RWPE2 (cell line): ENCODE measurements at regions not wholly inside any gene's neighbourhood (a gene's known extent, or its start where the extent isn't known, plus 50 kb on each side); places are given as distances from the start of the nearest gene placed in this dataset.

ENCODE experiments used
- ATAC-seq: fragments of 200-7000 bp; cut with Tn5 transposase; 3 replicates; pipeline ENCODE4 v1.9.1; 2021; ENCODE audit warnings: low read depth
- DNase-seq: peaks from one replicate; pipeline ENCODE4 v3.0.0-alpha.2; 2020; ENCODE audit warnings: low spot score
- H3K27ac ChIP-seq: fragments of 450-650 bp; 2 replicates; pipeline ENCODE4 v1.5.1; 2017; ENCODE audit warnings: mild to moderate bottlenecking; ENCODE audit not compliant: poor library complexity, severe bottlenecking
- H3K27me3 ChIP-seq: fragments of 250-450 bp; sonication (Bioruptor Pico); 2 replicates; pipeline ENCODE4 v1.5.1; 2021; ENCODE audit warnings: mild to moderate bottlenecking, moderate library complexity; ENCODE audit not compliant: insufficient read depth, poor library complexity, severe bottlenecking
- H3K36me3 ChIP-seq: fragments of 250-450 bp; sonication (Bioruptor Pico); 2 replicates; pipeline ENCODE4 v1.5.1; 2020; ENCODE audit warnings: low read depth, mild to moderate bottlenecking, moderate library complexity
- H3K4me1 ChIP-seq: fragments of 250-450 bp; sonication (Bioruptor Pico); 2 replicates; pipeline ENCODE4 v1.5.1; 2021; ENCODE audit warnings: mild to moderate bottlenecking, moderate library complexity; ENCODE audit not compliant: insufficient read depth, poor library complexity, severe bottlenecking
- H3K4me3 ChIP-seq: fragments of 250-450 bp; sonication (Bioruptor Pico); 2 replicates; pipeline ENCODE4 v1.5.1; 2021; ENCODE audit warnings: mild to moderate bottlenecking, moderate library complexity; ENCODE audit not compliant: severe bottlenecking
- H3K9me3 ChIP-seq: fragments of 250-450 bp; sonication (Bioruptor Pico); 2 replicates; pipeline ENCODE4 v1.5.1; 2021; ENCODE audit warnings: mild to moderate bottlenecking, moderate library complexity; ENCODE audit not compliant: severe bottlenecking
- CTCF ChIP-seq: fragments of 450-650 bp; IDR thresholded peaks from one replicate; pipeline ENCODE4 v1.5.1; 2017; ENCODE audit warnings: mild to moderate bottlenecking, moderate library complexity; ENCODE audit not compliant: poor library complexity, severe bottlenecking

- TF ChIP-seq CTCF, result no peak
- H3K36me3 ChIP-seq, result no peaks in the 10 kb centered on the region
- H3K27me3 ChIP-seq, result no peaks in the 10 kb centered on the region
- no peaks in the 10 kb centered on the region for H3K4me1 ChIP-seq
- no peak overlapping the region for H3K4me3 ChIP-seq
- H3K9me3 ChIP-seq, result no peaks in the 10 kb centered on the region
- no peak for ATAC-seq
- DNase-seq, result no peak
- no peak overlapping the region for H3K27ac ChIP-seq
Measured at GRCh38 chr11:115100706-115101105, 403.5 kb downstream of the CADM1 start.

- H3K36me3 ChIP-seq, result no peaks in the 10 kb centered on the region
- ATAC-seq, result no peak
- no peak for DNase-seq
Measured at GRCh38 chr11:115103921-115104320, 400.3 kb downstream of the CADM1 start.

GRCh38 chr11:115104851-115105453, 399.3 kb downstream of the CADM1 start:
- Histone ChIP-seq H3K9me3 (no peaks in the 10 kb centered on the region), H3K4me1 (no peaks in the 10 kb centered on the region), H3K27me3 (no peaks in the 10 kb centered on the region), H3K27ac (no peak overlapping the region), H3K36me3 (no peaks in the 10 kb centered on the region), H3K4me3 (no peak overlapping the region)
- no peak for TF ChIP-seq CTCF
- no peak for DNase-seq
- ATAC-seq, result no peak

More at GRCh38 chr11:115103921-115104320, 400.3 kb downstream of the CADM1 start:
- Histone ChIP-seq H3K4me1 (no peaks in the 10 kb centered on the region), H3K27ac (no peak overlapping the region), H3K4me3 (no peak overlapping the region), H3K9me3 (no peaks in the 10 kb centered on the region), H3K27me3 (no peaks in the 10 kb centered on the region)
- no peak for TF ChIP-seq CTCF

GRCh38 chr11:115111066-115111465, 393.1 kb downstream of the CADM1 start:
- no peaks in the 10 kb centered on the region for H3K4me1 ChIP-seq

More at GRCh38 chr11:115111066-115111465, 393.1 kb downstream of the CADM1 start:
- no peak for TF ChIP-seq CTCF
- H3K4me3 ChIP-seq, result no peak overlapping the region
- H3K27ac ChIP-seq, result no peak overlapping the region
- H3K9me3 ChIP-seq, result no peaks in the 10 kb centered on the region
- no peaks in the 10 kb centered on the region for H3K36me3 ChIP-seq
- H3K27me3 ChIP-seq, result no peaks in the 10 kb centered on the region
- no peak for ATAC-seq
- DNase-seq, result no peak
